ENCODE measurements at regions not wholly inside any gene's neighbourhood (a gene's known extent, or its start where the extent isn't known, plus 50 kb on each side); places are given as distances from the start of the nearest gene placed in this dataset.
"Not testable (repeated sequence)": the region's sequence is repeated elsewhere in the genome, so short reads cannot be mapped to it uniquely, and the experiment has no call there.

DNA sequence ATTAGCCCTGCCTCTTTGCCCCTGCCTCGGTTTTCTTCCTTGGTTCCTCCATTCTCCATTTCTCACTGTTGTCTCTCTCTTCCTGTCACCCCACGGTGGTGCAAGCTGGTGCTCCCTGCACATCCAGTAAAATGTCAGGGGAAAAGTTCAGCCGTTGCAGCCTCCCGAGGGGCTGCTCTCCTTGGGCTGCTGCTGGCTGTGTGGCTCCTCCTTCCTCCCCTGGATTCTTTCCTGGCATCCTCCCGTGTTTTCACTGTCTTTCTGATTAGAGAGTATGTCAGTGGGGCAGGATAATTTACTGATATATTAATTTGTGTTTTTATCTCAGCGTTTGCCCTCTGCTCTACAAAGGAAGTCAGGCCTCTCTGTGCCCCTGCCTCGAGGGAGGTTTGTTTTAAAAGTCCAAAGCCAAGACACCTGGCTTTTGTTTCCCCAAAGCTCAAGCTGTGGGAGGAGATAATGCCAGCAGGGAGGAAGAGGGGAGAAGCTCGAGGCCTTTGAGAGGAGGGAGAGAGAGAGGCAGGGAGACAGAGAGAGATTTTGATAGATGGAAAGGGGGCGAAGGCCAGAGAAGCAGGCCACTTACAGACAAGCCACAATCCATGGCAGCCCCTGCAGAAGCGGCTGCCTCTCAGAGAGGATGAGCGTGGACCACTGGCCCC is 150.3 kb upstream of the NR2F2 start:
- DNase-seq, result no peak

DNA sequence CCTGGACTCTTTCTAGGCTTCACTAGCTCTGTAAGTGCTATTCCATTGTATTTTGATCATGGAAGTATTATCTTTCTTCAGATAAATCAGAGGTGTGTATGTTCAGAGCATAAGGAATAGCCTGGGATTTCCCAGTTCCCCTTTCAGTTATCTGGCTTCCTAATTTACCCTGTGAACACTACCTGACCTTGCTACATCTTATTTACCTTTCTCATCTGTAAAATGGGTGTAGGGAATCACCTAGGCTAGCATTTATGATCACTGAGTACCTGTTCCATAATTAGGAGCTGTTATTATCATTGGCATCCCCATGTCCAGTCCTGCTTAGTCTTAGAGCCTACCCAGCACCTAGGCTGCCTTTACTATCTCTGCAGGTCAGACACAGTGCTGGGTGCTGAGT is 149.3 kb upstream of the NR2F2 start:
- DNase-seq, result no peak

GRCh38 chr15:96181873-96182301 is 148.6 kb upstream of the NR2F2 start:
- DNase-seq, result no peak

- DNase-seq, result no peak
These were observed 147.6 kb upstream of the NR2F2 start for GRCh38 chr15:96182736-96183513.

- DNase-seq, result no peak
These were observed 147.0 kb upstream of the NR2F2 start for GRCh38 chr15:96183514-96183850.

DNA sequence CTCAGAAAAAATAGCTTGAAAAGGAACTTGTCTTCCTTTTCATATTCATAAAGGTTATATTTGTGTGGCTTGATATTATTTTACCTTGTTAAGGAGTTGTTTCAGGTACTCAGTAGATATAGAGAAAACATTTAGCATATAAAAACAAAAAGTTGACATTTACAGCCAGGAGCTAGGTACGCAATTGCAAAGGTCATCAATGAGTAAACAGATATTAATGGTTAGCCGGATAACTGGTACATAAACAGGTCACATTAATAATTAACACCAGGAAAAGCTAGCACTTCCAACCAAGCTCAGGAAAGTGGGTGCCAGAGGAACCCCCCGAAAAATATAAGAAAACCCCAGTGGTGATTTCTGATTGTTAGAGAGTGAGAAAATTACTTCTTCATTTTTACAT is 146.6 kb upstream of the NR2F2 start:
- no peak for DNase-seq

- DNase-seq, result no peak
These were observed 146.2 kb upstream of the NR2F2 start for GRCh38 chr15:96184297-96184696.

DNA sequence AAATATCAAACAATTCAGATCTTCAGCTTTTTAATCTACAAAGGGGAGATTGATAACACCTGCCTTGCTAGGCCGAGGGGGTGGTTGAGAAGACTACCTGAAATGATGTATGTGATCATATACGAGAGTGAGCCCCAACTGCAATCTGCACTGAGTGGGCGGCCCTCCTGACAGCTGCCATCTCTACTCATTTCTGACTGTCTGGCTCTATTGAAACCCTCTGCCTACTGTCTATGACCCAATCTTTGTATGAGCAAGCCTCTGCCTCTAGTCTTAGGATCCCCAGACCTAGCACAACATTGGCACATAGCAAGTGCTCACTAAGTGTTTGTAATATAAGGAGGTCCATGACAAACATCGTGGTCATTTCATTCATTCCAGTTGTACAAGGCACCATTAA is 144.4 kb upstream of the NR2F2 start:
- DNase-seq, result no peak

GRCh38 chr15:96187341-96188305 is 142.9 kb upstream of the NR2F2 start:
- no peak for DNase-seq

GRCh38 chr15:96197721-96198120 is 132.8 kb upstream of the NR2F2 start:
- DNase-seq, result no peak

- no peak for DNase-seq
These were observed 131.4 kb upstream of the NR2F2 start for GRCh38 chr15:96199111-96199510.

- no peak for DNase-seq
These were observed 130.0 kb upstream of the NR2F2 start for GRCh38 chr15:96200357-96200967.

DNA sequence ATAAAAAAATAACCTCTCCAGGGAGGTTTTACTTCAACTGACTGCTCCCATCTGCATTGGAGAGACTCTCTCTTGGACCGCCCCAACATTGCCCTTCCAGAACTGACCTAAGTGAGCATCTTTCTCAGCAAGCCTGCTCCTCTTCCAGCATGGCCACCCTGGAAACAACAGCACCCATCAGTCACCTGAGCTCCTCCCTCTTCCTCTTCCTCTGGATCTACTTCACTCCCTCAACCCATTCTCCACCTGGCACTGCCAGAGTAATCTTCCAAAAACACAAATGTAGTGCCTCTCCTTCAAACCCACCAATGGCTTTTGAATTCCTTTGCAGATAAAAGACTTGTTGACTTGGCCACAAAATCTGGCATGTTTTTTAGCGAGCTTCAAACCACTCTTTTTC is 128.8 kb upstream of the NR2F2 start:
- DNase-seq, result no peak

GRCh38 chr15:96205588-96205987 is 124.9 kb upstream of the NR2F2 start:
- not testable (repeated sequence) for DNase-seq

DNA sequence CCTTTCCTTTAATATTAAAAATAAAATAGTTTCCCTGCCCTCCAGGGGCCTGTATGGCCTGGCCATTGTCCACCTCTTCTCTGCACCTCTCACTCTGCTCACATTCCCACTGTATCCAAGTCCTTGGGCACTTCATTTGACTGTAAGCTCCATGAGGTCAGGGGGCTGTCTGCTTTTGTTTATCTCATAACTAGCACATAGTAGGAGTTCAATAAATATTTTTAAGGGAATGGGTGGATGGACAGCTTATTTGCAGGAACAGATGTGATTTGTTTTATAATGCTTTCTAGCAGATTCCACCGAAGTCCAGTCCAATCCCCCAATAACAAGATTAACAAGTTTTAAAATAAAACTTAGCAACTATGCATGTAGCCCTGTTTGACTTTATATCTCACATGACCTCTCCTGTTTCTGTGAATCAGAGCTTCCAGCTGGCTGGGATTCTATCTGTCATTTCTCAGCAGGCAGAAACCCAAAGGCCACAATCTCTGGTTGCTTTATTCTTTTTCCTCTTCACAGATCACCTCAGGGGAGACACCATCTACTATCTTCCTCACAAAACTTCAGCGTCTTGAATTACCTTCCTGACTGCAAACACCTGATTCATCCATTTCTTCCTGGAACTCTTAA is 123.0 kb upstream of the NR2F2 start:
- DNase-seq, result no peak

GRCh38 chr15:96209285-96209735 is 121.2 kb upstream of the NR2F2 start:
- no peak for DNase-seq

- DNase-seq, result no peak
These were observed 117.5 kb upstream of the NR2F2 start for GRCh38 chr15:96213045-96213444.

DNA sequence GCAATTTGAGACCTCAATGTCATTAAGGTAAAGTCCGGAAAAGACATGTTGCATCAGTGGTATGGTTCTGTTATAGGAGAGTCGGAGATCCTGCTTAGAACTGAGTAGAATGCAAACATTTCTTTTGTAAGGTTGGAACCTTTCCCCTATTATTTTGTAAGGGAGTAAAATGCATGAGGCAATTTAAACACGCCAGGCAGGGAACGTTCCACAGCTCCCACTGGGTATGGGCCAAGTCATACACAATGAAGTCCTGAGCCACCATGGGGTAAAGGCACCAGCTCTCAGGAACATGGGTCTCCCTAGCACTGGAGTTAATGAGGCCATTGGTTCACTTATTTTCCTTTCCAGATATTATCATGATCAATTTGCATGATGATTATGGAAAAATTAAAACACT is 116.6 kb upstream of the NR2F2 start:
- DNase-seq, result no peak

DNA sequence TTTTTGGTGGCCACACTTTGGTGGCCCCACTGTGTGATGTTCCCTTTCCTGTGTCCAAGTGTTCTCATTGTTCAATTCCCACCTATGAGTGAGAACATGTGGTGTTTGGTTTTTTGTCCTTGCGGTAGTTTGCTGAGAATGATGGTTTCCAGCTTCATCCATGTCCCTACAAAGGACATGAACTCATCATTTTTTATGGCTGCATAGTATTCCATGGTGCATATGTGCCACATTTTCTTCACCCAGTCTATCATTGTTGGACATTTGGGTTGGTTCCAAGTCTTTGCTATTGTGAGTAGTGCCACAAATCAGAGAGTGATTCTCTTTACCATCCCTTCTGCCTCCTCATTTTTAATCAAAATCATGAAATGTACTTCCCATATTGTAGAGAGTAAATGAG is 114.0 kb upstream of the NR2F2 start:
- DNase-seq, result not testable (repeated sequence)

GRCh38 chr15:96217983-96218382 is 112.5 kb upstream of the NR2F2 start:
- no peak for DNase-seq

GRCh38 chr15:96218623-96219455 is 111.7 kb upstream of the NR2F2 start:
- DNase-seq, result no peak

DNA sequence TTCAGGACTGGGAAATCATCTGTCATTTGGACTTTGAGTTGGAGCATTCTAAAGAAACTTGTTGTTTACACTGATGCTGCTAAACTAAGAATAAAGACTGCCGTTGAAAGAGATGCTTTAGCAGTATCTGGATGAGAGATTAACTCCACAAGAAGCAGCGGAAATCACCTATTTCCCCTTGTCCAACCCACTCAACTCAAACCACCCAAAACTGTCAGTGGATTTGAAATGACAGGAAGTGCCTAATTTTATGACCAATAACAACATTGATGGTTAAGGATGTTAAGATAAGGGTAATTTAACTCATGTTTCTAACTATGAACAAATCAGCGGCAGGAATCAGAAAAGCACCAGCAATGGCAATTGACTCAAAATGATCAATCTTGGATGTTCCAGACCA is 110.8 kb upstream of the NR2F2 start:
- DNase-seq, result no peak
